GM23248 (cell line): ENCODE measurements at regions not wholly inside any gene's neighbourhood (a gene's known extent, or its start where the extent isn't known, plus 50 kb on each side); places are given as distances from the start of the nearest gene placed in this dataset.
"Not testable (repeated sequence)": the region's sequence is repeated elsewhere in the genome, so short reads cannot be mapped to it uniquely, and the experiment has no call there.

ENCODE experiments used
- DNase-seq: peaks from one replicate; pipeline ENCODE4 v3.0.0-alpha.2; 2015
- H2AFZ ChIP-seq: fragments of 200-600 bp; sonication (generic); 2 replicates; pipeline ENCODE4 v1.6.1; 2016; ENCODE audit warnings: antibody characterized with exemption
- H3F3A ChIP-seq: fragments of 200-600 bp; sonication (generic); 2 replicates; pipeline ENCODE4 v1.6.1; 2016; ENCODE audit warnings: mild to moderate bottlenecking, antibody characterized with exemption, mixed run types; ENCODE audit not compliant: insufficient read depth
- H3K27ac ChIP-seq: fragments of 200-600 bp; sonication (generic); 2 replicates; pipeline ENCODE4 v1.5.1; 2016; ENCODE audit warnings: mild to moderate bottlenecking
- H3K27me3 ChIP-seq: fragments of 200-600 bp; sonication (generic); replicated peaks from 2 replicates; pipeline ENCODE4 v1.6.1; 2016; ENCODE audit warnings: mild to moderate bottlenecking; ENCODE audit not compliant: insufficient read depth
- H3K36me3 ChIP-seq: fragments of 200-600 bp; sonication (generic); 2 replicates; pipeline ENCODE4 v1.6.1; 2016; ENCODE audit warnings: low read depth, mild to moderate bottlenecking
- H3K4me1 ChIP-seq: fragments of 200-600 bp; sonication (generic); 2 replicates; pipeline ENCODE4 v1.6.1; 2016; ENCODE audit warnings: mild to moderate bottlenecking; ENCODE audit not compliant: insufficient read depth
- H3K4me2 ChIP-seq: fragments of 200-600 bp; sonication (generic); one replicate; pipeline ENCODE4 v1.6.1; 2016; ENCODE audit warnings: mild to moderate bottlenecking; ENCODE audit not compliant: unreplicated experiment
- H3K4me3 ChIP-seq: fragments of 200-600 bp; sonication (generic); 2 replicates; pipeline ENCODE4 v1.5.1; 2016; ENCODE audit warnings: mild to moderate bottlenecking
- H3K79me2 ChIP-seq: fragments of 200-600 bp; sonication (generic); 2 replicates; pipeline ENCODE4 v1.6.1; 2016; ENCODE audit warnings: mild to moderate bottlenecking; ENCODE audit not compliant: insufficient read depth
- H3K9ac ChIP-seq: fragments of 200-600 bp; sonication (generic); 2 replicates; pipeline ENCODE4 v1.6.1; 2016; ENCODE audit warnings: mild to moderate bottlenecking
- H3K9me2 ChIP-seq: fragments of 200-600 bp; sonication (generic); 2 replicates; pipeline ENCODE4 v1.6.1; 2016; ENCODE audit warnings: mixed run types, mild to moderate bottlenecking, moderate library complexity; ENCODE audit not compliant: insufficient read depth
- H3K9me3 ChIP-seq: fragments of 200-600 bp; sonication (generic); one replicate; pipeline ENCODE4 v1.6.1; 2017; ENCODE audit warnings: low read depth
- H4K20me1 ChIP-seq: fragments of 200-600 bp; sonication (generic); 2 replicates; pipeline ENCODE4 v1.6.0; 2016; ENCODE audit not compliant: insufficient read depth
- whole genome bisulfite sequencing, 2 experiments: methylation state at CpG; one replicate each; pipeline ENCODE4 v1.1.6; 2015 to 2017; ENCODE audit warnings: low lambda C conversion rate in 2 of 2, low coverage in 1 of 2; ENCODE audit errors: missing lambda C conversion rate in 2 of 2; 5-methylcytosine and 5-hydroxymethylcytosine counted together
- in situ Hi-C: fragments of 300-500 bp; cut with MboI; formaldehyde crosslinking; loops from 2 replicates; pipeline ENCODE4 v1.15.0; 2020

GRCh38 chr7:76956531-76956930, 75.6 kb downstream of the SPDYE17 start:
- H3F3A ChIP-seq, H3K9me3 ChIP-seq, H4K20me1 ChIP-seq, H3K4me2 ChIP-seq, in situ Hi-C loops, DNase-seq, H3K27me3 ChIP-seq, H3K79me2 ChIP-seq, H3K27ac ChIP-seq, H3K4me3 ChIP-seq, H3K4me1 ChIP-seq, H3K9ac ChIP-seq, H3K36me3 ChIP-seq, H2AFZ ChIP-seq, H3K9me2 ChIP-seq: not testable (repeated sequence)
- WGBS, 2 experiments, result no CpG with 5 or more reads among the region's 5 CpGs

- H3K9me3 ChIP-seq, H3K79me2 ChIP-seq, H2AFZ ChIP-seq, H3F3A ChIP-seq, H3K4me2 ChIP-seq, H4K20me1 ChIP-seq, H3K4me1 ChIP-seq, in situ Hi-C loops, H3K9ac ChIP-seq, H3K36me3 ChIP-seq, H3K27ac ChIP-seq, H3K27me3 ChIP-seq, H3K4me3 ChIP-seq, DNase-seq, H3K9me2 ChIP-seq: not testable (repeated sequence)
- 42 to 65% methylated on average over 2 to 3 of the region's 4 CpGs for WGBS, 2 experiments
Measured at GRCh38 chr7:76955124-76955523, 77.0 kb downstream of the SPDYE17 start.

- H2AFZ ChIP-seq, H3K79me2 ChIP-seq, DNase-seq, H3K4me3 ChIP-seq, H3K9me3 ChIP-seq, H3K4me1 ChIP-seq, H3K27ac ChIP-seq, H3K9me2 ChIP-seq, H3K36me3 ChIP-seq, H4K20me1 ChIP-seq, H3K4me2 ChIP-seq, H3F3A ChIP-seq, in situ Hi-C loops, H3K27me3 ChIP-seq, H3K9ac ChIP-seq: not testable (repeated sequence)
Measured at GRCh38 chr7:76944603-76945002, 87.6 kb downstream of the SPDYE17 start.

- DNase-seq, H3K4me2 ChIP-seq, H3K27ac ChIP-seq, H3K4me1 ChIP-seq, H3K79me2 ChIP-seq, in situ Hi-C loops, H3K4me3 ChIP-seq, H3K9me3 ChIP-seq, H4K20me1 ChIP-seq, H3K36me3 ChIP-seq, H3K27me3 ChIP-seq, H3K9ac ChIP-seq, H3F3A ChIP-seq, H2AFZ ChIP-seq, H3K9me2 ChIP-seq: not testable (repeated sequence)
- 82 to 86% methylated on average over 1 to 2 of the region's 2 CpGs for WGBS, 2 experiments
Measured at GRCh38 chr7:76941809-76942765, 90.1 kb downstream of the SPDYE17 start.

- 65 to 85% methylated on average over 1 to 2 of the region's 3 CpGs for WGBS, 2 experiments
- in situ Hi-C loops, DNase-seq: not testable (repeated sequence)
Measured at GRCh38 chr7:76937781-76938180, 94.4 kb downstream of the SPDYE17 start.

GRCh38 chr7:76937330-76937729, 94.8 kb downstream of the SPDYE17 start:
- H3K4me3 ChIP-seq, H3K79me2 ChIP-seq, DNase-seq, H3K27ac ChIP-seq, H3F3A ChIP-seq, in situ Hi-C loops, H3K9me3 ChIP-seq, H3K9ac ChIP-seq, H3K4me1 ChIP-seq, H3K27me3 ChIP-seq, H2AFZ ChIP-seq, H3K4me2 ChIP-seq, H3K9me2 ChIP-seq, H3K36me3 ChIP-seq, H4K20me1 ChIP-seq: not testable (repeated sequence)
- 72 to 82% methylated on average over 5 of the region's 5 CpGs for WGBS, 2 experiments

More at GRCh38 chr7:76937781-76938180, 94.4 kb downstream of the SPDYE17 start:
- not testable (repeated sequence) for H3K9me3 ChIP-seq, H3K27ac ChIP-seq, H3K79me2 ChIP-seq, H3F3A ChIP-seq, H3K9me2 ChIP-seq, H3K4me3 ChIP-seq, H3K27me3 ChIP-seq, H2AFZ ChIP-seq, H3K9ac ChIP-seq, H4K20me1 ChIP-seq, H3K36me3 ChIP-seq, H3K4me1 ChIP-seq, H3K4me2 ChIP-seq

GRCh38 chr7:76936346-76936745, 95.8 kb downstream of the SPDYE17 start:
- H3K27ac ChIP-seq, H3K4me3 ChIP-seq, DNase-seq, H3K9me2 ChIP-seq, H3K4me1 ChIP-seq, H3K9ac ChIP-seq, H3K4me2 ChIP-seq, H3K79me2 ChIP-seq, H3K36me3 ChIP-seq, H2AFZ ChIP-seq, H3F3A ChIP-seq, H4K20me1 ChIP-seq, in situ Hi-C loops, H3K27me3 ChIP-seq, H3K9me3 ChIP-seq: not testable (repeated sequence)
- WGBS, 2 experiments, result 46 to 48% methylated on average over 2 of the region's 2 CpGs

- H3K9ac ChIP-seq, H2AFZ ChIP-seq, H3K4me3 ChIP-seq, H3K9me3 ChIP-seq, DNase-seq, H3F3A ChIP-seq, H4K20me1 ChIP-seq, H3K4me1 ChIP-seq, in situ Hi-C loops, H3K9me2 ChIP-seq, H3K27ac ChIP-seq, H3K27me3 ChIP-seq, H3K4me2 ChIP-seq, H3K79me2 ChIP-seq, H3K36me3 ChIP-seq: not testable (repeated sequence)
- WGBS, 2 experiments, result 50% methylated on average over 3 of the region's 3 CpGs
Measured at GRCh38 chr7:76934711-76935110, 97.5 kb downstream of the SPDYE17 start.
